ENCODE measurements at regions not wholly inside any gene's neighbourhood (a gene's known extent, or its start where the extent isn't known, plus 50 kb on each side); places are given as distances from the start of the nearest gene placed in this dataset.

DNA sequence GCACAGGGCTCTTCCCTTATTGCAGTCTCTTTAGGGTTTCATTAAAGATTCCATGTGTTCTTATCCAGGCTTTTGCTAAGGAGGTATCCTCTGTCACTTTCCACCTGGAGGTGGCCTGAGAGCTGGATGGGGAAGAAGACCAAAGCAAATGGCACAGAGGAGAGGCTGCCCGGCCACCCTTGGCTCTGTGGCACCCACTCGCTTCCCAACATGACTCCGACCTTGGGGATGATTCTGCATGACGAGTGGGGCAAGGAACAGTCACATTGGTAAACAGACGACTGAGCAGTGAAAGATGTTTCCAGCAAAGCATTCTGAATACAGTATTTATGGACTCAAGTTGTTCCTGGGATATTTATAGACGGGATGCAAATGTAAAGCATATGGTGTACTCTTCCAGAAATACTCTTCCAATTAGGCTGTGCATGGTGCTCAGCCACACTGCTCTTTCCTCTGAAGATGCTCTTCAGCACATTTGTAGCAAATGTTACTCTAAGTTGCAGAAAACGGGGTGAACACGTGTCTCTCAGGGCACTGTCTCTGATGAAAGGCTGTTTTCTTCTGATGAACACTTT lies 377.1 kb upstream of the HS6ST1 start:
- TF ChIP-seq EZH2 (IDR thresholded peaks at IDR 0.05; ENCODE audit: low read length, missing control alignments): no peak
- TF ChIP-seq, protein P1, sequence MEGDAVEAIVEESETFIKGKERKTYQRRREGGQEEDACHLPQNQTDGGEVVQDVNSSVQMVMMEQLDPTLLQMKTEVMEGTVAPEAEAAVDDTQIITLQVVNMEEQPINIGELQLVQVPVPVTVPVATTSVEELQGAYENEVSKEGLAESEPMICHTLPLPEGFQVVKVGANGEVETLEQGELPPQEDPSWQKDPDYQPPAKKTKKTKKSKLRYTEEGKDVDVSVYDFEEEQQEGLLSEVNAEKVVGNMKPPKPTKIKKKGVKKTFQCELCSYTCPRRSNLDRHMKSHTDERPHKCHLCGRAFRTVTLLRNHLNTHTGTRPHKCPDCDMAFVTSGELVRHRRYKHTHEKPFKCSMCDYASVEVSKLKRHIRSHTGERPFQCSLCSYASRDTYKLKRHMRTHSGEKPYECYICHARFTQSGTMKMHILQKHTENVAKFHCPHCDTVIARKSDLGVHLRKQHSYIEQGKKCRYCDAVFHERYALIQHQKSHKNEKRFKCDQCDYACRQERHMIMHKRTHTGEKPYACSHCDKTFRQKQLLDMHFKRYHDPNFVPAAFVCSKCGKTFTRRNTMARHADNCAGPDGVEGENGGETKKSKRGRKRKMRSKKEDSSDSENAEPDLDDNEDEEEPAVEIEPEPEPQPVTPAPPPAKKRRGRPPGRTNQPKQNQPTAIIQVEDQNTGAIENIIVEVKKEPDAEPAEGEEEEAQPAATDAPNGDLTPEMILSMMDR (conservative IDR thresholded peaks at IDR 0.05 in 1 of 2, IDR thresholded peaks at IDR 0.05 in 1 of 2; ENCODE audit: low read depth in 1 of 2, low read length in 2 of 2): no peak
